Lung microvascular endothelial cell (primary cell): ENCODE measurements at regions not wholly inside any gene's neighbourhood (a gene's known extent, or its start where the extent isn't known, plus 50 kb on each side); places are given as distances from the start of the nearest gene placed in this dataset.
"Not testable (repeated sequence)": the region's sequence is repeated elsewhere in the genome, so short reads cannot be mapped to it uniquely, and the experiment has no call there.

Source experiments
- DNase-seq, 2 donors: peaks; one replicate each; pipeline versions ENCODE4 v3.0.0 to v3.0.0-alpha.2; 2010; ENCODE audit warnings: low read depth in 2 of 2

- DNase-seq = no peak
These were observed 209.0 kb upstream of the GPC6 start for GRCh38 chr13:93017493-93018112.

- DNase-seq = no peak
These were observed 202.7 kb upstream of the GPC6 start for GRCh38 chr13:93023929-93024328.

GRCh38 chr13:93025984-93026383 is 200.6 kb upstream of the GPC6 start:
- no peak for DNase-seq

GRCh38 chr13:93029536-93029935 is 197.1 kb upstream of the GPC6 start:
- DNase-seq = no peak

GRCh38 chr13:93036380-93036779 is 190.2 kb upstream of the GPC6 start:
- DNase-seq = no peak

GRCh38 chr13:93037780-93038179 is 188.8 kb upstream of the GPC6 start:
- no peak for DNase-seq

- DNase-seq = no peak
These were observed 188.4 kb upstream of the GPC6 start for GRCh38 chr13:93038187-93038586.

- DNase-seq = no peak
These were observed 187.5 kb upstream of the GPC6 start for GRCh38 chr13:93039131-93039530.

- not testable (repeated sequence) for DNase-seq
These were observed 185.0 kb upstream of the GPC6 start for GRCh38 chr13:93041566-93041965.

GRCh38 chr13:93045836-93046235 is 180.8 kb upstream of the GPC6 start:
- DNase-seq = no peak

GRCh38 chr13:93055233-93055632 is 171.4 kb upstream of the GPC6 start:
- no peak for DNase-seq

GRCh38 chr13:93058301-93058700 is 168.3 kb upstream of the GPC6 start:
- no peak for DNase-seq

GRCh38 chr13:93060144-93060543 is 166.5 kb upstream of the GPC6 start:
- no peak for DNase-seq

- no peak for DNase-seq
These were observed 160.4 kb upstream of the GPC6 start for GRCh38 chr13:93066187-93066586.

GRCh38 chr13:93079294-93079693 is 147.3 kb upstream of the GPC6 start:
- no peak for DNase-seq

- DNase-seq = no peak
These were observed 146.4 kb upstream of the GPC6 start for GRCh38 chr13:93080166-93080565.

GRCh38 chr13:93080587-93080986 is 146.0 kb upstream of the GPC6 start:
- DNase-seq = no peak

- DNase-seq = no peak
These were observed 140.3 kb upstream of the GPC6 start for GRCh38 chr13:93086329-93086728.

- no peak for DNase-seq
These were observed 127.6 kb upstream of the GPC6 start for GRCh38 chr13:93098972-93099371.

- DNase-seq = peak in 1 of 2 donors; percentile 0
These were observed 125.3 kb upstream of the GPC6 start for GRCh38 chr13:93101226-93101734.

GRCh38 chr13:93104270-93104669 is 122.3 kb upstream of the GPC6 start:
- DNase-seq = no peak

GRCh38 chr13:93108111-93108601 is 118.5 kb upstream of the GPC6 start:
- no peak for DNase-seq

GRCh38 chr13:93116809-93117208 is 109.8 kb upstream of the GPC6 start:
- DNase-seq = no peak
